MM.1S (cell line): ENCODE measurements at regions not wholly inside any gene's neighbourhood (a gene's known extent, or its start where the extent isn't known, plus 50 kb on each side); places are given as distances from the start of the nearest gene placed in this dataset.

Experiments used
- CTCF ChIP-seq: fragments of 300-600 bp; sonication (generic); IDR thresholded peaks from 2 replicates; pipeline ENCODE4 v1.5.1; 2016; ENCODE audit warnings: antibody characterized with exemption, low read length, mixed read lengths
- EZH2 ChIP-seq: fragments of 300-600 bp; sonication (generic); optimal IDR thresholded peaks from 2 replicates; pipeline ENCODE3; 2017; ENCODE audit warnings: low read depth, mild to moderate bottlenecking, antibody characterized with exemption, low read length, mixed read lengths

- no peak for TF ChIP-seq CTCF
- no peak for TF ChIP-seq EZH2
Measured at GRCh38 chr4:24192018-24192641, 302.3 kb upstream of the PPARGC1A start.
